ENCODE measurements at regions not wholly inside any gene's neighbourhood (a gene's known extent, or its start where the extent isn't known, plus 50 kb on each side); places are given as distances from the start of the nearest gene placed in this dataset.

- Histone ChIP-seq H3K36me3 (ENCODE audit: control insufficient read depth in 2 of 2, extremely low read depth in 1 of 2, insufficient read depth in 2 of 2, low read length in 2 of 2) (no peaks in the 10 kb centered on the region), H3K4me1 (ENCODE audit: control insufficient read depth, extremely low read depth, insufficient read depth, low read length) (no peaks in the 10 kb centered on the region), H3K27me3 (ENCODE audit: control insufficient read depth, extremely low read depth, insufficient read depth, low read length) (no peaks in the 10 kb centered on the region), H3K27ac (ENCODE audit: control insufficient read depth, insufficient read depth, low read length) (no peak overlapping the region), H4K20me1 (ENCODE audit: control insufficient read depth, extremely low read depth, insufficient read depth, low read length) (no peaks in the 10 kb centered on the region), H3K9me1 (ENCODE audit: control insufficient read depth, extremely low read depth, insufficient read depth, low read length) (no peaks in the 10 kb centered on the region), H3K4me2 (ENCODE audit: control insufficient read depth, extremely low read depth, insufficient read depth, low read depth, low read length) (no peak overlapping the region), H2AFZ (ENCODE audit: control insufficient read depth, low read length) (no peak overlapping the region), H3K79me2 (ENCODE audit: control insufficient read depth, insufficient read depth, low read length) (no peaks in the 10 kb centered on the region), H3K9ac (ENCODE audit: control insufficient read depth, extremely low read depth, insufficient read depth, low read length) (no peak overlapping the region), H3K4me3 (ENCODE audit: control insufficient read depth in 2 of 3, extremely low read depth in 1 of 3, insufficient read depth in 2 of 3, low read depth in 1 of 3, low read length in 3 of 3) (no peak overlapping the region), H3K9me3 (ENCODE audit: control insufficient read depth, low read depth, low read length) (no peaks in the 10 kb centered on the region)
- no peak for DNase-seq (ENCODE audit: low read depth, low spot score)
- no peak for FAIRE-seq
- TF ChIP-seq EZH2 (IDR thresholded peaks at IDR 0.05; ENCODE audit: low read length): no peak
- no peak for TF ChIP-seq CTCF (optimal IDR thresholded peaks at IDR 0.05 in 1 of 3, IDR thresholded peaks at IDR 0.05 in 1 of 3, conservative IDR thresholded peaks at IDR 0.05 in 1 of 3; ENCODE audit: extremely low read depth in 1 of 3, insufficient read depth in 2 of 3, low read length in 3 of 3)
- dilution Hi-C loops (cut with MboI; ENCODE audit: extremely low pct_ligation_motif_present, low sequenced_read_pairs): no loop called here
These were observed 212.9 kb downstream of the CD47 start for GRCh38 chr3:107877936-107878335.

GRCh38 chr3:107870943-107871638 is 219.7 kb downstream of the CD47 start:
- TF ChIP-seq EZH2 (IDR thresholded peaks at IDR 0.05; ENCODE audit: low read length): no peak
- TF ChIP-seq CTCF (optimal IDR thresholded peaks at IDR 0.05 in 1 of 3, IDR thresholded peaks at IDR 0.05 in 1 of 3, conservative IDR thresholded peaks at IDR 0.05 in 1 of 3; ENCODE audit: extremely low read depth in 1 of 3, insufficient read depth in 2 of 3, low read length in 3 of 3): no peak
- DNase-seq (ENCODE audit: low read depth, low spot score): no peak

More at GRCh38 chr3:107870943-107871638, 219.7 kb downstream of the CD47 start:
- no peak overlapping the region for H3K4me3 ChIP-seq (ENCODE audit: control insufficient read depth in 2 of 3, extremely low read depth in 1 of 3, insufficient read depth in 2 of 3, low read depth in 1 of 3, low read length in 3 of 3)
- H2AFZ ChIP-seq (ENCODE audit: control insufficient read depth, low read length): no peak overlapping the region
- no peaks in the 10 kb centered on the region for H3K9me3 ChIP-seq (ENCODE audit: control insufficient read depth, low read depth, low read length)
- H3K4me1 ChIP-seq (ENCODE audit: control insufficient read depth, extremely low read depth, insufficient read depth, low read length): no peaks in the 10 kb centered on the region
- no peak for FAIRE-seq
- no peaks in the 10 kb centered on the region for H4K20me1 ChIP-seq (ENCODE audit: control insufficient read depth, extremely low read depth, insufficient read depth, low read length)
- H3K36me3 ChIP-seq (ENCODE audit: control insufficient read depth in 2 of 2, extremely low read depth in 1 of 2, insufficient read depth in 2 of 2, low read length in 2 of 2): no peaks in the 10 kb centered on the region
- no peaks in the 10 kb centered on the region for H3K9me1 ChIP-seq (ENCODE audit: control insufficient read depth, extremely low read depth, insufficient read depth, low read length)
- no peaks in the 10 kb centered on the region for H3K79me2 ChIP-seq (ENCODE audit: control insufficient read depth, insufficient read depth, low read length)
- H3K9ac ChIP-seq (ENCODE audit: control insufficient read depth, extremely low read depth, insufficient read depth, low read length): no peak overlapping the region
- dilution Hi-C loops (cut with MboI; ENCODE audit: extremely low pct_ligation_motif_present, low sequenced_read_pairs): no loop called here
- H3K4me2 ChIP-seq (ENCODE audit: control insufficient read depth, extremely low read depth, insufficient read depth, low read depth, low read length): no peak overlapping the region
- H3K27ac ChIP-seq (ENCODE audit: control insufficient read depth, insufficient read depth, low read length): no peak overlapping the region
- H3K27me3 ChIP-seq (ENCODE audit: control insufficient read depth, extremely low read depth, insufficient read depth, low read length): no peaks in the 10 kb centered on the region

Data from keratinocyte (primary cell).